ENCODE measurements at regions not wholly inside any gene's neighbourhood (a gene's known extent, or its start where the extent isn't known, plus 50 kb on each side); places are given as distances from the start of the nearest gene placed in this dataset.

- TF ChIP-seq, protein P1, sequence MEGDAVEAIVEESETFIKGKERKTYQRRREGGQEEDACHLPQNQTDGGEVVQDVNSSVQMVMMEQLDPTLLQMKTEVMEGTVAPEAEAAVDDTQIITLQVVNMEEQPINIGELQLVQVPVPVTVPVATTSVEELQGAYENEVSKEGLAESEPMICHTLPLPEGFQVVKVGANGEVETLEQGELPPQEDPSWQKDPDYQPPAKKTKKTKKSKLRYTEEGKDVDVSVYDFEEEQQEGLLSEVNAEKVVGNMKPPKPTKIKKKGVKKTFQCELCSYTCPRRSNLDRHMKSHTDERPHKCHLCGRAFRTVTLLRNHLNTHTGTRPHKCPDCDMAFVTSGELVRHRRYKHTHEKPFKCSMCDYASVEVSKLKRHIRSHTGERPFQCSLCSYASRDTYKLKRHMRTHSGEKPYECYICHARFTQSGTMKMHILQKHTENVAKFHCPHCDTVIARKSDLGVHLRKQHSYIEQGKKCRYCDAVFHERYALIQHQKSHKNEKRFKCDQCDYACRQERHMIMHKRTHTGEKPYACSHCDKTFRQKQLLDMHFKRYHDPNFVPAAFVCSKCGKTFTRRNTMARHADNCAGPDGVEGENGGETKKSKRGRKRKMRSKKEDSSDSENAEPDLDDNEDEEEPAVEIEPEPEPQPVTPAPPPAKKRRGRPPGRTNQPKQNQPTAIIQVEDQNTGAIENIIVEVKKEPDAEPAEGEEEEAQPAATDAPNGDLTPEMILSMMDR (IDR thresholded peaks at IDR 0.05): no peak
- no peak for TF ChIP-seq EP300 (IDR thresholded peaks at IDR 0.05)
- no peak for TF ChIP-seq POLR2A (IDR thresholded peaks at IDR 0.05)
Observed at GRCh38 chr1:184276416-184276815, 110.4 kb upstream of the C1orf21 start.
